ENCODE measurements at regions not wholly inside any gene's neighbourhood (a gene's known extent, or its start where the extent isn't known, plus 50 kb on each side); places are given as distances from the start of the nearest gene placed in this dataset.

DNA sequence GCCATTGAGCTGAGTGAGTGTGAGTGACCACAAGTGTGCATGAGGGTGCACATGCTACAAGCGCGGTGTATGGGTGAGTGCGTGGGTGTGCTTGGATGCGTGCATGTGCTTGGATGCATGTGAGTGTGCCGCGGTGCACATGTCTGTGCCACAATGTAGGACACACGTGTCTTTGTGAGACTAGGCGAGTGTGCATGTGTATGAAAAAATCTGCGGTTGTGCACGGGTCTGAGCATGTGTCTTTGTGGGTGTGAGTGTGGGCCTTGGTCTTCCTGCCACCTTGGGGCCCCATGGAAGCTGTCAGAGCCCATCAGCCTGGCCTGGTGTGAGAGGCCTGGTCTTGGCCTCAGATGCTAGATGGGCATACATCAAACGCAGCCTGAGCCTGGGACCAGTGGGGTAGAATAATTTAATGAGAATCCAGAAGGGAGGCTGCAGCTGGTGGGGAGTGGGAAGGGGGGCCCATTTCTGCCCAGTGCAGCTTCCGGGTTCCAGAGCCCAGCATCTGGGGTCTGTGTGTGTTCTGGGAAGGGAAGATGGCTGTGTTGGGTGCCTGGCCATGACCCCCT, 103.9 kb upstream of the SLC2A1 start:
- TF ChIP-seq EZH2 (IDR thresholded peaks at IDR 0.05; ENCODE audit: borderline replicate concordance, low read depth, low read length, poor library complexity, severe bottlenecking): no peak
- TF ChIP-seq, protein P1, sequence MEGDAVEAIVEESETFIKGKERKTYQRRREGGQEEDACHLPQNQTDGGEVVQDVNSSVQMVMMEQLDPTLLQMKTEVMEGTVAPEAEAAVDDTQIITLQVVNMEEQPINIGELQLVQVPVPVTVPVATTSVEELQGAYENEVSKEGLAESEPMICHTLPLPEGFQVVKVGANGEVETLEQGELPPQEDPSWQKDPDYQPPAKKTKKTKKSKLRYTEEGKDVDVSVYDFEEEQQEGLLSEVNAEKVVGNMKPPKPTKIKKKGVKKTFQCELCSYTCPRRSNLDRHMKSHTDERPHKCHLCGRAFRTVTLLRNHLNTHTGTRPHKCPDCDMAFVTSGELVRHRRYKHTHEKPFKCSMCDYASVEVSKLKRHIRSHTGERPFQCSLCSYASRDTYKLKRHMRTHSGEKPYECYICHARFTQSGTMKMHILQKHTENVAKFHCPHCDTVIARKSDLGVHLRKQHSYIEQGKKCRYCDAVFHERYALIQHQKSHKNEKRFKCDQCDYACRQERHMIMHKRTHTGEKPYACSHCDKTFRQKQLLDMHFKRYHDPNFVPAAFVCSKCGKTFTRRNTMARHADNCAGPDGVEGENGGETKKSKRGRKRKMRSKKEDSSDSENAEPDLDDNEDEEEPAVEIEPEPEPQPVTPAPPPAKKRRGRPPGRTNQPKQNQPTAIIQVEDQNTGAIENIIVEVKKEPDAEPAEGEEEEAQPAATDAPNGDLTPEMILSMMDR (conservative IDR thresholded peaks at IDR 0.05; ENCODE audit: low read depth, low read length): no peak
